ENCODE measurements at regions not wholly inside any gene's neighbourhood (a gene's known extent, or its start where the extent isn't known, plus 50 kb on each side); places are given as distances from the start of the nearest gene placed in this dataset.

DNA sequence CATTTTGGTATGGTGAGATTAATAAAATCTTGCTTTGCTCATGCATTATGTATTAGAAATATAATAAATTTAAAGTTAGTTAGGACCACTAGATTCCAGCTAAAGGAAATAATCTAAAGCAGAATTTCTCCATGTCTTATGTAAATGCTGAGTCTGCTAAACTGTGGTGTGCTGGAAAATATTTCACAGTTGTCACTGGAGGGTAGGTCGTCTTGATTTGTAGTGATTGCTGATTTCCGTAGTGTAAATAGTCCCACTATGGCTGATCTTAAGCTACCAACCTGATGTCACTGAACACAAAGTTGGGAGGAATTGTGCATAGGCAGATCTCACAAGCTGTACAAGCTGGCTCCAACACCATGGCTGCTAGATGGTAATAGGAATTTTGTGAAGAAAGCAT is 133.4 kb upstream of the NR3C2 start:
- Histone ChIP-seq H3K36me3 (no peaks in the 10 kb centered on the region), H3K4me1 (no peaks in the 10 kb centered on the region), H3K27me3 (no peaks in the 10 kb centered on the region), H3K27ac (no peak overlapping the region), H3K9me3 (peaks cover 0 to under 1% of the 10 kb centered on the region in 2 donors), H3K4me3 (no peak overlapping the region)
- ATAC-seq (no peak), DNase-seq (no peak)
- intact Hi-C loops (cut with DNase I): no loop called here
- TF ChIP-seq, protein P1, sequence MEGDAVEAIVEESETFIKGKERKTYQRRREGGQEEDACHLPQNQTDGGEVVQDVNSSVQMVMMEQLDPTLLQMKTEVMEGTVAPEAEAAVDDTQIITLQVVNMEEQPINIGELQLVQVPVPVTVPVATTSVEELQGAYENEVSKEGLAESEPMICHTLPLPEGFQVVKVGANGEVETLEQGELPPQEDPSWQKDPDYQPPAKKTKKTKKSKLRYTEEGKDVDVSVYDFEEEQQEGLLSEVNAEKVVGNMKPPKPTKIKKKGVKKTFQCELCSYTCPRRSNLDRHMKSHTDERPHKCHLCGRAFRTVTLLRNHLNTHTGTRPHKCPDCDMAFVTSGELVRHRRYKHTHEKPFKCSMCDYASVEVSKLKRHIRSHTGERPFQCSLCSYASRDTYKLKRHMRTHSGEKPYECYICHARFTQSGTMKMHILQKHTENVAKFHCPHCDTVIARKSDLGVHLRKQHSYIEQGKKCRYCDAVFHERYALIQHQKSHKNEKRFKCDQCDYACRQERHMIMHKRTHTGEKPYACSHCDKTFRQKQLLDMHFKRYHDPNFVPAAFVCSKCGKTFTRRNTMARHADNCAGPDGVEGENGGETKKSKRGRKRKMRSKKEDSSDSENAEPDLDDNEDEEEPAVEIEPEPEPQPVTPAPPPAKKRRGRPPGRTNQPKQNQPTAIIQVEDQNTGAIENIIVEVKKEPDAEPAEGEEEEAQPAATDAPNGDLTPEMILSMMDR (IDR thresholded peaks at IDR 0.05): no peak

DNA sequence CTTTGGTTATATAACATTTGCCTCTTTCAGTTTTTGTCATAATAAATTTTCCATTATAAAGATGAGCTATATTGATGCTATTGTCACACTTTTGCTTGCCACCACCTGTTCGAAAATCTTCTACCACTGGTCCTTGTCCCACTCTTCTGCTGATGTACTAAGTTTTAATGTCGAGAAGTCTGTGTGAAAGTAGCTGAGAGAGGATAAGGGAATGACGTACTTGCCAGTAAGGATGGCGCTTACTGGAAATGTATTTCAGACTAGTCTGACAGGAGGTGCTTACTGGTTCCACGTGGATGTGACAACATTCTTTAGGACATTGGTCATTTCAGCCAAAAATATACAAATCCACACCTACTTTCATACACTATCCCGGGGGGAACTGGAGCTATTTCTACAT is 132.7 kb upstream of the NR3C2 start:
- H3K27ac ChIP-seq: no peak overlapping the region
- TF ChIP-seq, protein P1 (IDR thresholded peaks at IDR 0.05): no peak
- DNase-seq: no peak
- ATAC-seq: no peak
- no peaks in the 10 kb centered on the region for H3K4me1 ChIP-seq
- intact Hi-C loops (cut with DNase I): no loop called here
- no peaks in the 10 kb centered on the region for H3K27me3 ChIP-seq
- H3K4me3 ChIP-seq: no peak overlapping the region
- peaks cover 0 to 5% of the 10 kb centered on the region in 2 donors for H3K9me3 ChIP-seq
- no peaks in the 10 kb centered on the region for H3K36me3 ChIP-seq

DNA sequence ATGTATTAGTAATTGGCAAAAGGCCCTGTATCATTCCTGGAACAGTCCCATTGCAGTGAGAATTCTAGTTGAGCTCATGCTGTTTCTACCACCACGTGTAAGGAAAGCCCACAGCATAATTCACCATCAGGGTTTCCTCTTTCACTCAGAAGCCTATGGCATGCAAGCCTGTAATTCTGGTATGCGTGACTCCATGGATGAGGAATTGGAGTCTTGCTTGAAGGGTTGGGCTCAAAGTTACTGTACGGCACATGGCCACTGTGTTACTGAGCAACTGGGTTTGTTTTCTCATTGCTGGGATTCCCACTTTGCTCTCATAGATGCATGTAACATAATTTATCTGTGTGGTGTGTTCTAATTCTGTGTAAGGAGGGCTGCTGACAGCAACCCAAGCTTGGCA is 132.3 kb upstream of the NR3C2 start:
- Histone ChIP-seq H3K36me3 (no peaks in the 10 kb centered on the region), H3K27ac (no peak overlapping the region), H3K4me1 (no peaks in the 10 kb centered on the region), H3K27me3 (no peaks in the 10 kb centered on the region), H3K9me3 (peaks cover 0 to 10% of the 10 kb centered on the region in 2 donors), H3K4me3 (no peak overlapping the region)
- ATAC-seq (no peak), DNase-seq (no peak)
- TF ChIP-seq, protein P1 (IDR thresholded peaks at IDR 0.05): no peak
- intact Hi-C loops (cut with DNase I): no loop called here

DNA sequence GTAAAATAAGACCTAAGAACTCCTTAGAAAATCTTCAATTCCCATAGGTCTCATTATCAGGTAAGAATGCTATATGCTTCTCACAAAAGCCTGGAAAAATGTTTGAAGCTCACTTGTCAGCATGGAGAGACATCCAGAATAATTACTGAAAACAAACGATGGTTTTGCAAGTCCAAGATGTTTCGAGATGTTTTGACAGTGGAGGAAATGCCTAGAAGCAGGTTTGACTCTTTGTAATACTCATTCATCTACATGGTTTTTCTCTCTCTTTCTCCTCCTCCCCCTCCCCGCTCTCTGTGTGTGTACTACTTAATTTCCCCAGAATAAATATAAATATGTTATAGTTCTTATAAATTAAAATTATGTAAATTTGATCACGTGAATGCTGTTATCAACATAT is 131.9 kb upstream of the NR3C2 start:
- H3K27me3 ChIP-seq: no peaks in the 10 kb centered on the region
- H3K9me3 ChIP-seq: peaks cover 0 to 14% of the 10 kb centered on the region in 2 donors
- DNase-seq (no peak), ATAC-seq (no peak)
- no peaks in the 10 kb centered on the region for H3K4me1 ChIP-seq
- intact Hi-C loops (cut with DNase I): no loop called here
- TF ChIP-seq, protein P1 (IDR thresholded peaks at IDR 0.05): no peak
- no peak overlapping the region for H3K27ac ChIP-seq
- no peak overlapping the region for H3K4me3 ChIP-seq
- H3K36me3 ChIP-seq: no peaks in the 10 kb centered on the region

DNA sequence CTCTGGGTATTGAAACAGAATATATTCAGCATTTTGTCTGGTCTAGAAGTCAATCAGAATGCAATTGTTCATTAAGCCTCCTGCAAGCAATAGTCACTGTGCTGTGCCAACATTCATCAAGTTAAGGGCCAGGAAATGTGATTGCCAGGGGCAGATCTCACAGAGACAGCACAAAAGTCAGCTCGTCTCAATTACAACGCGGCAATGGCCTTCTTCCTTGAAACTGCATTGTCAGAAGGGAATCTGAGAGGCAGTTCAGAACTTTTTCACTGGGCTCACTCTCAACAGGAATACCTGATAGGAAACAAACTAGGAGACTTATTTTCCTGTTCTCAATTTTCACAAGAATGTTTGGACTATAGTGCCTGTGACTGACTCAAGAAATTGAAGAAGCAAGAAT is 131.1 kb upstream of the NR3C2 start:
- H3K4me1 ChIP-seq: no peaks in the 10 kb centered on the region
- H3K27me3 ChIP-seq: no peaks in the 10 kb centered on the region
- intact Hi-C loops (cut with DNase I): no loop called here
- H3K36me3 ChIP-seq: no peaks in the 10 kb centered on the region
- no peak overlapping the region for H3K4me3 ChIP-seq
- TF ChIP-seq, protein P1 (IDR thresholded peaks at IDR 0.05): no peak
- ATAC-seq (no peak), DNase-seq (no peak)
- peaks cover 0 to 14% of the 10 kb centered on the region in 2 donors for H3K9me3 ChIP-seq
- H3K27ac ChIP-seq: no peak overlapping the region
